HS-27A (cell line): ENCODE measurements at regions not wholly inside any gene's neighbourhood (a gene's known extent, or its start where the extent isn't known, plus 50 kb on each side); places are given as distances from the start of the nearest gene placed in this dataset.
"Not testable (repeated sequence)": the region's sequence is repeated elsewhere in the genome, so short reads cannot be mapped to it uniquely, and the experiment has no call there.

Source experiments
- DNase-seq: peaks from one replicate; pipeline ENCODE4 v3.0.0-alpha.2; 2012; ENCODE audit warnings: low read depth, missing footprints

DNA sequence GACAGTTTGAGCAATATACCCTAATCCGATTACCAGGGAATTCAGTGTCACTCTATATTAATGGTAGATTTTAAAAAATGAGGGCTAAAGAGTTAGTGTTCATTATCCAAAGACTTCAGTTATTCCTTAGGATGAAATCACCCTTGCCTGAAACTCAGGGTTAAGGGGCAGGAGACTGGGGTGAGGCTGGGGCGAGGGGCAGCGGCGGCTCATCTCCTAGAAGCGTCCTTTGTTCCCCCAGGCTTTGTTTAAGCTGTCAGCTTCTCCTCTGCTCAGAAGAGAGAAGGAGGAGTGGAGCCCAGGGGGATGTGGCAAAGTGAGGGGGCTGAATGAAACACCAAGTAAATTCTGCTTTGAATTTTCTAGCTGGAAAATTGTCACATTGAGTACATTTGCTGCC is 117.7 kb upstream of the ELAC2 start:
- DNase-seq, result no peak

DNA sequence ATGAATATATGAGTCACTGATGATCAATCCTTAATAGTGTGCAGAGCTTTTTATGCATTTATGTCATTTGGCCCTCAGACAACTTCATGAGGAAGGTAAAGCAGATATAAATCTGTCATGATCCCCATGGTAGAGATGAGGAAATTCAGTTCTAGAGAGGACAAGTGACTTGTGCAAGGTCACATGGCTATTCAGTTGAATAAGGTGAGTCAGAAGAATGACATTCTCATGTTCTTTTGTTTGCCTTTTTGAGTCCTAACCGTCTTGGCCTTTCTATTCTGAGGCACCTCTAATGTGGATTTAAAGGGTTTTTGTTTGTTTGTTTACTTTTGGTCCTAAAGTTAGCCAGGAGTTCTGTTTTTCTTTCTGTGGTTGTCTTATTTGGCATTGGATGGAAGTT is 116.2 kb upstream of the ELAC2 start:
- no peak for DNase-seq

DNA sequence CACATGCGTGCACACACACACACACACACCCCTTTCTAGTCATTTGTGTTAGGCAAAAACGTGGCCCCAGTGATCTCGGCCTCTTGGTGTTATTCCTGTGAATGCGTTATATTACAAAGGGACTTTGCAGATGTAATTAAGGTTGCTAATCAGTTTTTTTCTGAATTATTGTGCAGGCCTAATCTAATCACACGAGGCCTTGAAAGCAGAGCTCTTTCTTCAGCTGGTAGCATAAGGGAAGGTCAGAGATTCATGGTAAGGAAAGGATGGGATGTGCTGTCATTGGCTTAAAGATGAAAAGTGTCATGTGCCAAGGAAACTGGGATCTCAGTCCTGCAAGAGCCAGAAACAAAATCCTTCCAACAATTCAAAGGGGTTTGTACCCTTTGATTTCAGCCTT is 113.4 kb upstream of the ELAC2 start:
- no peak for DNase-seq

DNA sequence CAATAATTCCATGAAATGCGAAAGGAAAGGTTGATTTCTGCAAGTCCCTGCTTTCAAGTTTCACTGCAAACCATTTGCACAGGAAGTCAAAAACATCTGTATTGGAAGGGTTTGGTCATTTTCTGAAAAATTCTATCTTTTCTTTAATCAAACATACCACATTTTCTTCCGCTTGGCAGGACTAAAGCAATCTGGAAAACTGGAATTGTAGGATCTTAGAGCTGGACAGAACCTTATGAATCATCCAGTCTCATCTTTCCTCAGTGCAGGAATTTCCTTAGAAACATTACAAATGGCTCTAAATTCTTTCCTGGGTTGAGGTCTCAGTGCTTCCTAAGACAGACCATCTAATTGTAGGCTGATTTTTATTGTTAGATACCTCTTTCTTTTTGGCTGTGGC is 111.5 kb upstream of the ELAC2 start:
- DNase-seq, result no peak

DNA sequence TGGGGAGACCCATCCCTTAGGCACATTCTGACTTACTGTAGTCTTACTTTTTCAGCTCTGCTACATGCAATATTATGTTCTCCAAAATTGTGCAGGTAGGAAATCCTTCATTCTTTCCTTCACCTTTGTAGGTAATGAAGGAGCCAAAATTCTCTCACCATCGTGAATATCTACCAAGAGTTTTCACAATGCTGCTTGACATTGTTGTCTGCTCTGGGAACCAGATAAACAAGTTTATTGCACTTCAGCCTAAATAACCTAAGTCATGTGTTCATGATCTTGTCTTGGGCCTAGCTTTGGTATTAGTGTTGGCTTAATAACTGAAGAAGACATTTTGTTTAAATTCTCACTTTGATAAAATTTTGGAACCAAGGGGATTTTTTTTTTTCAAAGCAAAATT is 110.8 kb upstream of the ELAC2 start:
- no peak for DNase-seq

DNA sequence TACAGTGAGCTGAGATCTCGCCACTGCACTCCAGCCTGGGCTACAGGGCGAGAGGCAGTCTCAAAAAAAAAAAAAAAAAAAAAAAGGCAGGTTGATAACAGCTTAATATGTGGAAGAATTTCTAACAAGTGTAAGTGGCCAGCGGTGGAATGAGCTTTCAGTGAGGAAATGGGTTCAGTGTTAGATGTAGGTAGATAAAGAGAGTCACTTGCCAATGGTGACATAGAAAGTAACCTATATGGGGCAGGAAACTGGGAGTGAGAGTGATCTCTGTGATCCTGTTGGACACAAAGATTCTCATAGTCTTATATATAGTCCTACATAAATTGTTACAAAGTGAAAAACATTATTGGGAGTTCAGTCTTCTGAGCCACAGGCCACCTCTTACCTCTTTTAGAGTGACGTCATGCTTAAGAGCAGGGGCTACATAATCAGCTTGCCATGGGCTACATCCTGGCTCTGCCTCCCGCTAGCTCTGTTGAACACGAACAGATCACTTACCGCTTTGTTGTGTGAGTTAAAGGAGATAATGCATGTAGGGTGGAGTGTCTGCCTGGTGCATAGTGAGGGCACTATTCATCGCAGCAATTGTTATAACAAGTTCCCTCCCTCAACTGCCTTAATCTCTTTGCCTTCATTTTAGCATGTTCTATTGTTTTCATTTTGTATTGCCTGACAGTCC is 110.2 kb upstream of the ELAC2 start:
- no peak for DNase-seq

DNA sequence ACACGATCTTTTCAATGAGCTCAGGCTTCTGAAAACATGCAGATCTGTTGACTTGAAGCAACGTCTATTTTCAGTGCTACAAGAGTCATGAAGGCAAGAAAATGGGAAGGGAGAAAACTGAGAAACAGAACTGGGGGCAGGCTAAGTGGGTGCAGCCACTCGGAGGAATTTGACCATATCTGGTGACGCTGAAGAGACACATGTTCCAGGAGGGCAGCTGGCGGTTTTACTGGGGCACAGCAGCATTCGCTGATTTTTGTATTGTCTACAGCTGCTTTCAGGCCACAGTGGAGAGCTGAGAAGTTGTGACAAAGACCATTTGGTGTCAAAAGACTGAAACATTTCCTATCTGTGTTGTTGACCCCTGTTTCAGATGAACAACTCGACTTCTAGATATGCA is 103.0 kb upstream of the ELAC2 start:
- DNase-seq, result no peak

DNA sequence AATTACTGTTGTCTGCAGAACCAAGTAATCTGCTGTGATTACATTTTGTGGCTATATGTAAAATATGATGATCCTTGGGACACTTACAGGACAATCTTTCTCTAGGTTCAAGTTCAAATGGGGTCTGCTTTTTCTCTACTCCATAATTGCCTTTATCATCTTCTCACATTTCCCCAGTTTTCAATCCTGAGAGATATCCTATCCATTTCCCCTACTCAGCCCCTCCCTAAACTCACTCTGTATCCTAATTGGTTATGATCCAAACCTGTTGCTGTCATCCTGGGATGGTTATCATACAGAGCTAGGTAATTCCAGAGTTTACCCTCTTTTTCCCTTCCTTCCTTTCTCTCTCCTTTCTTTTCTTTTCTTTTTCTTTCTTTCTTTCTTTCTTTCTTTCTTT is 100.5 kb upstream of the ELAC2 start:
- DNase-seq, result no peak

DNA sequence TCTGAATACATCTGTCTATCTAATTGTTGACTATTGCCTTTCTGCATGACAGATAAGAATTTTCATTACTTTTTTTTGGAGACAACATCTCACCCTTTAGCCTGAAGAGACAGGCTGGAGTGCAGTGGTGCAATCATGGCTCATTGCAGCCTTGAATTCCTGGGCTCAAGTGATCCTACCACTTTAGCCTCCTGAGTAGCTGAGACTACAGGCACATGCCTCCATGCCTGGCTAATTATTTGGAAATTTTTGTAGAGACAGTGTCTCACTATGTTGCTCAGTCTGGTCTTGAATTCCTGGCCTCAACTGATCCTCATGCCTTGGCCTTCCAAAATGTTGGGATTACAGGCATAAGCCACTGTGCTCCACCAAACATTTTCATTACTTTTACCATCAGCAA is 99.8 kb upstream of the ELAC2 start:
- DNase-seq, result no peak

DNA sequence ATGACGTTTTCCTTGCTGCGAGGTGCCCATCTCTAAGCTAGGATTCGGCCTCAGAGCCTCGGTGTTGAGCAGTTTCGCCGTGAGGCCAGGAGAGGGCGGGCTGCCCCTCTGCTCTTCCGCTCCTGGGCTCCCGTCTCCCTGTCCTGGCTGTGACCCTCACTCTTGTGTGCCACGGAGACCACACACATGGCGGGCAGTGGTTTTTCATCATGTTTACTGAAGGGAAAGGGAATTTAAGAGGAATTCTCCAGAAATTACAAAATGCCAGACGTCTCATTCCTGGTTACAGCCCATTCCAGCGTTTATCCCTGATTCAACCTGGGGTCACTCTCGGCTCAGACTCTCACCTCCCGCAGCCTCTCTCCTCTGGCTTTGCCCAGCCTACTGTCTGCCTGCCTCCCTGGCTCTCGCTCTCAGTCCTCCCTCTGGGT is 96.8 kb upstream of the ELAC2 start:
- DNase-seq, result no peak

DNA sequence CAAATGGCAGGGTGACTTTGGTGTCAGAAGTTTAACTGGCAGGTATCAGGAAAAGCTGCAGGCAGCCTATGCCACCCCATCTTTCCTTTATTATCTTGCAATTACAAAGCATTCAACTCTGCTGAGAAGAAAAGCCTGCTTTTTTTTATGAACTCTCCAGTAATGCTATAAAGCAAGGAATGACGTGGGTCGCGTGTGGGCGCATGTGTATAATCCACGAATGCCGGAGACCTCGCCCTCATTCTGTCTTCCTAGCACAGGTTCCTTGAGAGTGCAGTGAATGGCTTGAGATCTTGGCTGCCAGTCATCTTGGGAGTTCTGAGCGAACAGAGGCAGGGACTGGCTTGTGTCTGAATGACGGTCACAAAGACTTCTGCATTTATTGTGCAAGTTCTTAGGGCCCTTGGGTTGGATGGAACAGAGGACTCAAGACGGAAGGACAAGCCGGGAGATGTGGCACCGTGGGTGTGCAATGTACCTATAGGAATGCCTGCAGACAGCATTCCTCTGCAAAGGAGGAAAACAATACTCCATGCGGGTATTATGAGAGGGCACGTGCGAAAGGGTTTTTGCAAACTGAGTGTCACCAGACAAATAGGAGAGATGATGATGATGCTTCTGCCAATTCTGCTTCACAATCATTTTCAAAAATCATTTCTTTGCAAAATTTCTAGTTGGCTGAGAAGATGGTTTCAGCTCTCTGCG is 96.1 kb upstream of the ELAC2 start:
- no peak for DNase-seq

DNA sequence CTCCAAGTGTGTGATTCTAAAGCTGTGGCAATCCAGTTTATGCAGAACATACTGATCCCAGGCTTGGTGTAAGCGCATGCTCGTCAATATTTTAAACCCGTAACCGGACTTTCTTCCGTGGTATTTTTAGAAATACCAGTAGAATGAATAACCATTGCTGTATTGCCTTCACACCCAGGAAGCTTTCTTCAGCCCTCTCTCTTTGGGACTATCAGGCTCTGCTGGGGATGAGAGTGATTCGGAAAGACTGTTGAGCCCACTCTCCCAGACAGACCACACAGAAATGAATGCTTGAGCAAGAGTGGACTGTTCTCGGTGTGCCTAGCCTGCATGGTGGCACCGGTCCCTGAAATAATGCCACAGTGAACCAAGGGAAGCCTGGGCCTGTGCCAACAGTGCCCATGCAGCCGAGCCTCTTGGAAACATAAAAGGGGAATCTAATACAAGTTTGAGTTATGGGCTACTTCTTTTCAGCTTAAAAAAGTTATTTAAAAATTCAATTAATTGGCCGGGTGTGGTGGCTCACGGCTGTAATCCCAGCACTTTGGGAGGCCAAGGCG is 89.9 kb upstream of the ELAC2 start:
- no peak for DNase-seq

DNA sequence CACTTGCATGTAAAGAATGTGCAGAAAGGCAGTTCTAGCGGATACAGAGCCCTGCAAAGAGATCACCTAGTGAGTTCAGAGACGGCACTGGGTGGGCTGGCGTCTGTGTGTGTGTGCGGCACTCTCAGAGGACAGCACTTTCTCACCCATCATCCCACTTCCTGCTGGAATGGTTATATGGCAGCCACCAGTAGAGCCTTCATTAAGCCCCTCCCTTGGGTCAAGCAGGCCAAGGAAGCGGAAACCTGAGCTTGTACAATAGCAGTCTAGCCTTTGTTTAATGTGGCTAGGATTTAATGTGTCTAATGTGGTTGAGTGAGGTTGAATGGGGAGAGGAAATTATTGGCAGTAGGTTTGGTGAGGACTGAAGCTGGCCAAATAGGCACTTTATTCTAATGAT is 88.3 kb upstream of the ELAC2 start:
- DNase-seq, result no peak

DNA sequence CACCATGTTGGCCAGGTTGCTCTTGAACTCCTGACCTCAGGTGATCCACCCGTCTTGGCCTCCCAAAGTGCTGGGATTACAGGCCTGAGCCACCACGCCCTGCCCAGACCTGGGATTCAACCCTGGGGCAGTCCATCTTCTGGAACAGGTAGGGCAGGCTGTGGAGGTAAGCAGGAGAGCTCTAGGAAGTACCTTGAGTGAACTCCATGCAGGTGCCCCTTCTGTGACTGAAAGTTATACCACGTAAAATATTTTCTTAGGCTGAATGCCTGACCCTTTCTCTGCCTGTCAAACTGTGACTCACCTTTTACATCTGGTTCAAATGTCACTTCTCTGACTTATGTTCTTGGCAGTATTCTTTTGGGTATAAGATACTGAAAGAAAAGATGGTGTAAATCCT is 86.7 kb upstream of the ELAC2 start:
- no peak for DNase-seq

DNA sequence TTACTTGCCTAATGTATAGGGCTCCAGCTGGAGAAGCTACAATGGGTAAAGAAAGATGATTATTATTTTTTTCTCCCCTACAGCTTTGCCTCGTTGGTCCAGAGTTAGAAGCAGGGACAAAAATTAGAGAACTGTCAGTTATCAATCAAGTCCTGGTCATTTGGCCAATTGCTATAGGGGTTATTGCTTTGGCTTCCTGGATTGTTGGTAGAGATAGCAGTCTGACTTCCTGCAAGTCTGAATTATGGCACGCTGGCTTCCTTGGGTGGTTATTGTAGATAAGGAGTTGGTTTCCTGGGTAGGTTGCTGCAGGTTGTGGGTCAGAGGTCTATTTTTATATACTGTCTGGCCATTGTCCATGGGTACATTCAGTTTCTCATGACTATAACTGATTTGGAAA is 84.7 kb upstream of the ELAC2 start:
- no peak for DNase-seq

DNA sequence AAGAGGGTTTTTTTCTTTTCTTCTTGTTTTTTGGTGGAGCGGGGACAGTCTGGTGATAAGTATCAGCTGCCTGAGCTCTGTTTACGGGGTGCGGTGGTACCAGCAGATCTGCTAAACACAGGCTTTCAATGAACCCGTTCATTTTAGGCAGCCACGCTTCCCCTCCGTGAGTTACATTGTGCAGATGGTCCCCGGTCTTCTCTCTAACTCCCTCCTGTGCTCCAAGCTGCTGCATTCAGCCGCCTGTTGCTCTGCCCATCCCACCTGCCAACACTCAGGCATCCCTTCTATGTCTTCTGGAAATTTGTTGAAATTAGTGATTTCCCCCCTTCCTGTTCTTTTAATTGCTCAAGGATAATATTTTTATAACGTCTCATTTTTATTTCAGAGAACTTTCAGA is 82.1 kb upstream of the ELAC2 start:
- DNase-seq, result no peak

DNA sequence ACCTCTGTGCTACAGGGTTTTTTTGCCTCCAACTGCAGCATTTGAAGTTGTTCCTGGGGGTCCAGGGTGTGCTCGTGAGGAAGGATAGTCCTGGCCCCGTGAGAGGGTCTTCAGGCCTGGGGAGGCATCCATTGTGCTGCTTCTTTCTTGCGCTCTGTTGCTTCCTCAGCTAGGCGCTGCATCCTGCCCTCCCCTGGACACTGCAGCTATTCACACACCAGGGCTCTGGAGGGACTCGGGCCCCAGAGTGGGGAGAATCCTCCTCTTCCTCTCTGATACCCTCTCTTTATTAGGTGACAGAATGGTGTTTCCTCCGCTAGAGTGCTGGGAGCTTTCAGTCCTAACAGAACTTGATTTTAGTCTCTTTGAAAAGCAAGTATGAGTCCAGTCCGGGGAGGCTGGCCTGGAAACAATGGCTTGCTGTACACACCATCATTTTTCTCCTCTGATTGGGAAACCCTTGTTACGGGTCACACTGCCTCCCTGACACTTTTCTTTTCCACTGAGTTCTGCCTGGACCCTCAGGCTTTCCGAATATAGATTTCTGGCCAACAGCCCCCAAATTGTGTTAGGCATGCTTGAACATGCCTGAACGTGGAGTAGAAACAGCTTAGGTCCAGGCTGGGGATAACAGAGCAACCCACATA is 81.4 kb upstream of the ELAC2 start:
- DNase-seq, result no peak

DNA sequence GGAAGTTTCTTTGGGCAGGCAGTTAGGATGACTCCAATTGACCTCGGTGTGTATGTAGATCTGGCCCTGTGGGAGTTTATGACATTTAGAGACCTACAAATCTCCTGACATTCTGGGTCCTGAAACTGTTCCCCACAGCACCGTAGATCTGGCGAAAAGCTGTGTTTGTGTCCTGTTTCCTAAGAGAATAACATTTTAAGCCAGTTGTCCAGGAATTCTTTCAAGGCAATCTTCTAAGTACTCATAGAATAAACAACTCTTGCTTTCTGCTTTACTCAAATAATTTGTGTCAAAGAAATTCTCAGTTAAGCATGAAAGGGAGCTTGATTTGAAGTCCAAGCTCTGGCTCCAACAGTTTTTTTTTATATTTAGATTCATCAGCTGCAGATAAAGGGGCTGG is 78.5 kb upstream of the ELAC2 start:
- no peak for DNase-seq

DNA sequence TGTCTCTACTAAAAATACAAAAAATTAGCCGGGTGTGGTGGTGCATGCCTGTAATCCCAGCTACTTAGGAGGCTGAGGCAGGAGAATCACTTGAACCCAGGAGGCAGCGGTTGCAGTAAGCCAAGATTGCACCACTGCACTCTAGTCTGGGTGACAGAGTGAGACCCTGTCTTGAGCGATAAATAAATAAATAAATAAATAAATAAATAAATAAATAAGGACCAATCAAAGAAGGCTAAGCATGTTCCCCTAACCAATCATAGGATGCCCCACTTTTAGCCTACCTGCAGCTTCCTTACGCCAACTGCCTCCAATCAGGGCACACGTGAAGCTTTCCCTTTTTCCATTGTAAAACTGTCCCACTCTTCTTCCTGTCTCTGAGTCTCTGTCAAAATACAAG is 74.2 kb upstream of the ELAC2 start:
- not testable (repeated sequence) for DNase-seq

DNA sequence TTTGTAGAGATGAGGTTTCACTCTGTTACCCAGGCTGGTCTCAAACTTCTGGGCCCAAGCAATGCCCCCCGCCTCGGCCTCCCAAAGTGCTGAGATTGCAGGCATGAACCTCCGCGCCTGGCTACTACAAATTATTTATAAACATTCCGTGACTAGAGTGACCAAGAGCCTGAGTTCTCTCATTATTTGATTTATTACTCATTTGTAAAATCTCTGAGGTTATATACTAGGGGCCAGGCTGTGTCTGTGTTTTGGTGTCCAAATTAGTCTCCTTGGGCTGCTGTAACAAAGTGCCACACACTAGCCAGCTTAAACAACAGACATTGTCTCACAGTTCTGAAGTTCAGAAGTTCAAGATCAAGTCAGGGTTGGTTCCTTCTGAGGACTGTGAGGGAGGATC is 70.8 kb upstream of the ELAC2 start:
- DNase-seq, result no peak

DNA sequence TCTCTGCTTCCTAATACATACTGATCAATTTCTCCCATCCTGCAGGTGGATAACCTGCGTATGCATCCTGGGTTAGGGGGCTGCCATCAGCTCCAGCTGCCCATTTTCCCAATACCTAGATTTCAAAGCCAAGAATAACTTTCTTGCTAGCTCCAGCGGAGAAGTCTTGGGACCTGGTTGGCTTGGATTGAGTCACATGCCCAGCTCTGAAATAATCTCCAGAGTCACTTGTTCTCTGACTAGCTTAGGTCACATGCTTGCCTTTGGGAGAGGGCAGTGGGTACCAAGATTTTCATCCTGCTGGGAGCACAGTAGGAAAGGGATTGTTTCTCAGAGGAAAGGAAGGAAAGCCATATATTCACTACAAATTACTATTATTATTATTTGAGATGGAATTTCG is 70.0 kb upstream of the ELAC2 start:
- DNase-seq, result no peak

DNA sequence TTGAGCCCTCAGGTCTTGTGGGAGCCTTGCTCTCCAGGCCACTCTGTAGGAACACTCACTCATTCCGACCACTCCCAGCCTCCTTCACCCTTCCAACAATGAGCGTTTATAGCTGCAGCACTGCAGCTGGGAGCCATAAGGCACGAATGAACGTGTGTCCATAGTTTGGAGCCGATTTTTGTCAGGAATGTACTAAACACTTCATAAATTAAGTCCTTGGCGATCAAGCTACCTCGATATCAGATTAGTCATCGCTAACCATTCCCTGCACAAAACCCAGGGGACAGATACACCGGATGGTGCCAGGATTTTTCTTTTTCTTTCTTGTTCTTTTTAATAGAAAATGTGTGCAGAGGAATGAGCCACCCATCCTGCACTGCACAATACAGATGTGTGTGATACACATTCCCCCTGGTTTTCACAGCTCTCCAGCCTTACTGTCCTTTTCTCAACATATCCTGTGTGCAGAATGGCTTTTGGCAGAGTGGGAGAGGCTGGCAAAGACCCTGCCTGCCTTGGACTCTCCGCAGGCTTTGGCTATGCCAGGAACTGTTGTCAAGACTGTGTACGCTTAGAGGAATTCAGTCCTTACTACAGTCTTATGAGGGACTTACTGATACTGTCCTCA is 68.4 kb upstream of the ELAC2 start:
- no peak for DNase-seq

DNA sequence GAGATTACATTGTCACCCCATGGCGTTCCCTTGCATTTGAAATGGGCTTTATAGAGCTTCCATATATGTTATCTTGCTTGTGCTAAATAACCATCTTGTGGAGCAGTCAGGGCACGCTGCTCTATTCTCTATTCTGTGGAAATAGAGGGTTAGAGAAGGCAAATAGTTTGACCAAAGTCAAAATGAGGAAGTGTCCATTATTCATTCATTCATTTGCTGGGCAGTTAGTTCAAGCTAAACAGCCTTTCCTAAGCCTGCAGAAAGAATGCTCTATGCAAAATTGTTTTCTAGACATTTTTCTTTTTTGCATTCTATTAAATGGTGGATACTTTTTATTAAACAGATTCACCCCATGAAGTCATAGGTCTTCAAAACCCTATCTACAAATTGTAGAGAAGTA is 67.8 kb upstream of the ELAC2 start:
- no peak for DNase-seq
